Memory B cell (primary cell): ENCODE measurements at regions not wholly inside any gene's neighbourhood (a gene's known extent, or its start where the extent isn't known, plus 50 kb on each side); places are given as distances from the start of the nearest gene placed in this dataset.

Experiments
- ATAC-seq: fragments of 150-1000 bp; cut with Tn5 transposase; 2 replicates; pipeline ENCODE4 v1.10.0; 2021; ENCODE audit warnings: low read depth, mild to moderate bottlenecking, moderate library complexity
- DNase-seq, 2 donors: peaks; one replicate each; pipeline ENCODE4 v3.0.0; 2022; ENCODE audit warnings: low spot score in 2 of 2
- H3K27ac Mint-ChIP-seq: one replicate; pipeline ENCODE4 v1.8.0; 2022; ENCODE audit warnings: mild to moderate bottlenecking, moderate library complexity, mixed read lengths
- H3K27me3 Mint-ChIP-seq: one replicate; pipeline ENCODE4 v1.8.0; 2022; ENCODE audit warnings: mixed read lengths
- H3K36me3 Mint-ChIP-seq: one replicate; pipeline ENCODE4 v1.8.0; 2022; ENCODE audit warnings: mild to moderate bottlenecking, mixed read lengths
- H3K4me1 Mint-ChIP-seq: one replicate; pipeline ENCODE4 v1.8.0; 2022; ENCODE audit warnings: mixed read lengths
- H3K4me3 Mint-ChIP-seq: one replicate; pipeline ENCODE4 v1.8.0; 2022; ENCODE audit warnings: mild to moderate bottlenecking, moderate library complexity, mixed read lengths
- H3K9me3 Mint-ChIP-seq: one replicate; pipeline ENCODE4 v1.8.0; 2022; ENCODE audit warnings: mixed read lengths

- DNase-seq (no peak), ATAC-seq (no peak)
- H3K4me1 Mint-ChIP-seq = no peaks in the 10 kb centered on the region
- H3K27me3 Mint-ChIP-seq = no peaks in the 10 kb centered on the region
- H3K36me3 Mint-ChIP-seq = no peaks in the 10 kb centered on the region
- H3K4me3 Mint-ChIP-seq = no peak overlapping the region
- H3K9me3 Mint-ChIP-seq = peaks cover 7% of the 10 kb centered on the region
- H3K27ac Mint-ChIP-seq = no peak overlapping the region
Observed at GRCh38 chr14:81859046-81859445, 325.4 kb upstream of the SEL1L start.

- DNase-seq (no peak), ATAC-seq (no peak)
- Mint-ChIP-seq H3K4me1 (no peaks in the 10 kb centered on the region), H3K27me3 (no peaks in the 10 kb centered on the region), H3K27ac (no peak overlapping the region), H3K9me3 (peaks cover 2% of the 10 kb centered on the region), H3K4me3 (no peak overlapping the region), H3K36me3 (no peaks in the 10 kb centered on the region)
Observed at GRCh38 chr14:81868172-81868571, 334.5 kb upstream of the SEL1L start.

- Mint-ChIP-seq H3K4me1 (no peaks in the 10 kb centered on the region), H3K36me3 (no peaks in the 10 kb centered on the region)
Observed at GRCh38 chr14:81871706-81872105, 338.1 kb upstream of the SEL1L start.

GRCh38 chr14:81884382-81884781 is 350.7 kb upstream of the SEL1L start:
- no peaks in the 10 kb centered on the region for H3K27me3 Mint-ChIP-seq
- H3K27ac Mint-ChIP-seq = no peak overlapping the region
- no peak overlapping the region for H3K4me3 Mint-ChIP-seq
- no peak for DNase-seq
- H3K36me3 Mint-ChIP-seq = no peaks in the 10 kb centered on the region
- no peak for ATAC-seq
- H3K4me1 Mint-ChIP-seq = no peaks in the 10 kb centered on the region
- no peaks in the 10 kb centered on the region for H3K9me3 Mint-ChIP-seq

More at GRCh38 chr14:81871706-81872105, 338.1 kb upstream of the SEL1L start:
- DNase-seq = no peak
- no peak for ATAC-seq
- H3K4me3 Mint-ChIP-seq = no peak overlapping the region
- H3K9me3 Mint-ChIP-seq = peaks cover 1% of the 10 kb centered on the region
- H3K27ac Mint-ChIP-seq = no peak overlapping the region
- H3K27me3 Mint-ChIP-seq = no peaks in the 10 kb centered on the region

- Mint-ChIP-seq H3K4me1 (no peaks in the 10 kb centered on the region), H3K27ac (no peak overlapping the region)
Observed at GRCh38 chr14:81886588-81886987, 352.9 kb upstream of the SEL1L start.

GRCh38 chr14:81889529-81889928 is 355.9 kb upstream of the SEL1L start:
- Mint-ChIP-seq H3K27me3 (no peaks in the 10 kb centered on the region), H3K4me3 (no peak overlapping the region), H3K4me1 (no peaks in the 10 kb centered on the region), H3K27ac (no peak overlapping the region), H3K36me3 (no peaks in the 10 kb centered on the region), H3K9me3 (peaks cover 4% of the 10 kb centered on the region)
- ATAC-seq = no peak
- DNase-seq = no peak

More at GRCh38 chr14:81886588-81886987, 352.9 kb upstream of the SEL1L start:
- ATAC-seq (no peak), DNase-seq (no peak)
- H3K4me3 Mint-ChIP-seq = no peak overlapping the region
- H3K27me3 Mint-ChIP-seq = no peaks in the 10 kb centered on the region
- peaks cover 1% of the 10 kb centered on the region for H3K9me3 Mint-ChIP-seq
- H3K36me3 Mint-ChIP-seq = no peaks in the 10 kb centered on the region

- H3K4me1 Mint-ChIP-seq = no peaks in the 10 kb centered on the region
- no peaks in the 10 kb centered on the region for H3K36me3 Mint-ChIP-seq
- DNase-seq (no peak), ATAC-seq (no peak)
- no peaks in the 10 kb centered on the region for H3K27me3 Mint-ChIP-seq
- H3K9me3 Mint-ChIP-seq = peaks cover 4% of the 10 kb centered on the region
- H3K27ac Mint-ChIP-seq = no peak overlapping the region
- H3K4me3 Mint-ChIP-seq = no peak overlapping the region
Observed at GRCh38 chr14:81890020-81890419, 356.4 kb upstream of the SEL1L start.

- Mint-ChIP-seq H3K4me1 (no peaks in the 10 kb centered on the region), H3K9me3 (peaks cover 13% of the 10 kb centered on the region), H3K4me3 (no peak overlapping the region), H3K27ac (no peak overlapping the region), H3K27me3 (no peaks in the 10 kb centered on the region), H3K36me3 (no peaks in the 10 kb centered on the region)
- DNase-seq = no peak
- no peak for ATAC-seq
Observed at GRCh38 chr14:81903477-81903876, 369.8 kb upstream of the SEL1L start.

- H3K4me1 Mint-ChIP-seq = no peaks in the 10 kb centered on the region
- no peak overlapping the region for H3K4me3 Mint-ChIP-seq
- H3K27me3 Mint-ChIP-seq = no peaks in the 10 kb centered on the region
- no peak for ATAC-seq
- no peaks in the 10 kb centered on the region for H3K36me3 Mint-ChIP-seq
- H3K27ac Mint-ChIP-seq = no peak overlapping the region
- DNase-seq = no peak
- peaks cover 7% of the 10 kb centered on the region for H3K9me3 Mint-ChIP-seq
Observed at GRCh38 chr14:81927070-81927469, 393.4 kb upstream of the SEL1L start.

- Mint-ChIP-seq H3K36me3 (no peaks in the 10 kb centered on the region), H3K27ac (no peak overlapping the region), H3K4me1 (no peaks in the 10 kb centered on the region), H3K9me3 (peaks cover 10% of the 10 kb centered on the region), H3K4me3 (no peak overlapping the region), H3K27me3 (no peaks in the 10 kb centered on the region)
- DNase-seq (no peak), ATAC-seq (no peak)
Observed at GRCh38 chr14:81931828-81932227, 398.2 kb upstream of the SEL1L start.

GRCh38 chr14:81936348-81936747 is 402.7 kb upstream of the SEL1L start:
- Mint-ChIP-seq H3K36me3 (no peaks in the 10 kb centered on the region), H3K27me3 (no peaks in the 10 kb centered on the region), H3K9me3 (peaks cover 10% of the 10 kb centered on the region), H3K4me3 (no peak overlapping the region), H3K4me1 (no peaks in the 10 kb centered on the region), H3K27ac (no peak overlapping the region)
- DNase-seq (no peak), ATAC-seq (no peak)

GRCh38 chr14:81936902-81937301 is 403.2 kb upstream of the SEL1L start:
- no peak for ATAC-seq

GRCh38 chr14:81938341-81938740 is 404.7 kb upstream of the SEL1L start:
- Mint-ChIP-seq H3K27ac (no peak overlapping the region), H3K36me3 (no peaks in the 10 kb centered on the region), H3K4me1 (no peaks in the 10 kb centered on the region), H3K9me3 (peaks cover 8% of the 10 kb centered on the region), H3K27me3 (no peaks in the 10 kb centered on the region), H3K4me3 (no peak overlapping the region)
- DNase-seq (no peak), ATAC-seq (no peak)

More at GRCh38 chr14:81936902-81937301, 403.2 kb upstream of the SEL1L start:
- Mint-ChIP-seq H3K4me1 (no peaks in the 10 kb centered on the region), H3K36me3 (no peaks in the 10 kb centered on the region), H3K9me3 (peaks cover 10% of the 10 kb centered on the region), H3K4me3 (no peak overlapping the region), H3K27ac (no peak overlapping the region), H3K27me3 (no peaks in the 10 kb centered on the region)
- no peak for DNase-seq

- Mint-ChIP-seq H3K27me3 (no peaks in the 10 kb centered on the region), H3K9me3 (peaks cover 6% of the 10 kb centered on the region), H3K4me3 (no peak overlapping the region), H3K27ac (no peak overlapping the region), H3K4me1 (no peaks in the 10 kb centered on the region), H3K36me3 (no peaks in the 10 kb centered on the region)
- no peak for ATAC-seq
- no peak for DNase-seq
Observed at GRCh38 chr14:81940651-81941050, 407.0 kb upstream of the SEL1L start.

- Mint-ChIP-seq H3K27me3 (no peaks in the 10 kb centered on the region), H3K36me3 (no peaks in the 10 kb centered on the region), H3K4me3 (no peak overlapping the region), H3K9me3 (peaks cover 5% of the 10 kb centered on the region), H3K4me1 (no peaks in the 10 kb centered on the region), H3K27ac (no peak overlapping the region)
- DNase-seq (no peak), ATAC-seq (no peak)
Observed at GRCh38 chr14:81942071-81942470, 408.4 kb upstream of the SEL1L start.
